Mesendoderm (in vitro differentiated cells): ENCODE measurements at regions not wholly inside any gene's neighbourhood (a gene's known extent, or its start where the extent isn't known, plus 50 kb on each side); places are given as distances from the start of the nearest gene placed in this dataset.

Experiments
- DNase-seq: peaks from one replicate; pipeline ENCODE4 v3.0.0; 2013
- H2AK5ac ChIP-seq: 2 replicates; pipeline ENCODE4 v1.6.1; 2013; ENCODE audit warnings: low read length, inconsistent platforms
- H2BK120ac ChIP-seq: 2 replicates; pipeline ENCODE4 v1.6.1; 2013; ENCODE audit warnings: low read depth, mild to moderate bottlenecking, low read length, moderate library complexity, mixed read lengths
- H2BK15ac ChIP-seq: replicated peaks from 2 replicates; pipeline ENCODE4 v1.6.1; 2013; ENCODE audit warnings: low read depth, mild to moderate bottlenecking, moderate library complexity
- H2BK5ac ChIP-seq: 2 replicates; pipeline ENCODE4 v1.6.1; 2013; ENCODE audit warnings: low read length, inconsistent platforms
- H3K18ac ChIP-seq: 2 replicates; pipeline ENCODE4 v1.6.1; 2013; ENCODE audit warnings: mild to moderate bottlenecking, low read length, mixed read lengths
- H3K23ac ChIP-seq: one replicate; pipeline ENCODE4 v1.6.1; 2013; ENCODE audit warnings: low read length
- H3K27ac ChIP-seq: 2 replicates; pipeline ENCODE4 v1.5.1; 2013; ENCODE audit warnings: low read depth, mild to moderate bottlenecking, inconsistent platforms, low read length, moderate library complexity
- H3K27me3 ChIP-seq: 2 replicates; pipeline ENCODE4 v1.6.1; 2013; ENCODE audit warnings: low read length, control low read depth, mild to moderate bottlenecking, inconsistent platforms; ENCODE audit not compliant: insufficient read depth, poor library complexity
- H3K36me3 ChIP-seq: 2 replicates; pipeline ENCODE4 v1.6.1; 2013; ENCODE audit warnings: low read length, inconsistent platforms; ENCODE audit not compliant: control insufficient read depth, insufficient read depth
- H3K4ac ChIP-seq: one replicate; pipeline ENCODE4 v1.6.1; 2013; ENCODE audit warnings: low read depth, mild to moderate bottlenecking, low read length, moderate library complexity
- H3K4me1 ChIP-seq: 2 replicates; pipeline ENCODE4 v1.6.1; 2013; ENCODE audit warnings: low read depth, low read length, inconsistent platforms; ENCODE audit not compliant: control insufficient read depth
- H3K4me2 ChIP-seq: 2 replicates; pipeline ENCODE4 v1.6.1; 2013; ENCODE audit warnings: low read length
- H3K4me3 ChIP-seq: 2 replicates; pipeline ENCODE4 v1.5.1; 2013; ENCODE audit warnings: mild to moderate bottlenecking, low read length
- H3K56ac ChIP-seq: one replicate; pipeline ENCODE4 v1.6.1; 2013; ENCODE audit warnings: low read length
- H3K79me1 ChIP-seq: 2 replicates; pipeline ENCODE4 v1.6.1; 2013; ENCODE audit warnings: low read length, inconsistent platforms
- H3K79me2 ChIP-seq: 2 replicates; pipeline ENCODE4 v1.6.1; 2013; ENCODE audit warnings: mild to moderate bottlenecking, low read length; ENCODE audit not compliant: control insufficient read depth, insufficient read depth
- H3K9ac ChIP-seq: 2 replicates; pipeline ENCODE4 v1.6.1; 2013; ENCODE audit warnings: low read length, inconsistent platforms
- H4K5ac ChIP-seq: one replicate; pipeline ENCODE4 v1.6.1; 2013; ENCODE audit warnings: low read length
- H4K8ac ChIP-seq: one replicate; pipeline ENCODE4 v1.6.1; 2013; ENCODE audit warnings: low read depth, mild to moderate bottlenecking, control low read depth, low read length, moderate library complexity
- WGBS: extraction: QIAGEN DNeasy Blood & Tissue Kit; methylation state at CpG from one replicate; pipeline ENCODE4 v1.1.7; 2013; ENCODE audit warnings: low lambda C conversion rate, missing lambda C conversion rate; ENCODE audit not compliant: insufficient coverage; ENCODE audit errors: extremely low coverage; 5-methylcytosine and 5-hydroxymethylcytosine counted together

- H4K5ac ChIP-seq = no peak overlapping the region
- no peak overlapping the region for H4K8ac ChIP-seq
- no peak overlapping the region for H2BK120ac ChIP-seq
- no peak overlapping the region for H2AK5ac ChIP-seq
- no peaks in the 10 kb centered on the region for H3K27me3 ChIP-seq
- H3K79me2 ChIP-seq = no peaks in the 10 kb centered on the region
- H3K79me1 ChIP-seq = no peaks in the 10 kb centered on the region
- 100% methylated on average over 2 of the region's 3 CpGs for WGBS
- H3K56ac ChIP-seq = no peak overlapping the region
- H3K4me1 ChIP-seq = no peaks in the 10 kb centered on the region
- H3K9ac ChIP-seq = no peak overlapping the region
- H3K4me2 ChIP-seq = no peak overlapping the region
- H3K4me3 ChIP-seq = no peak overlapping the region
- no peaks in the 10 kb centered on the region for H3K36me3 ChIP-seq
- no peak for DNase-seq
- H3K27ac ChIP-seq = no peak overlapping the region
- H3K18ac ChIP-seq = no peak overlapping the region
- H3K23ac ChIP-seq = no peak overlapping the region
- H2BK15ac ChIP-seq = no peak overlapping the region
- no peak overlapping the region for H2BK5ac ChIP-seq
- H3K4ac ChIP-seq = no peak overlapping the region
These were observed 514.2 kb downstream of the VRK1 start for GRCh38 chr14:97311411-97311810.

GRCh38 chr14:97312910-97313309, 515.7 kb downstream of the VRK1 start:
- Histone ChIP-seq H3K4me2 (no peak overlapping the region), H3K9ac (no peak overlapping the region), H2BK120ac (no peak overlapping the region), H2BK5ac (no peak overlapping the region), H2AK5ac (no peak overlapping the region), H3K27me3 (no peaks in the 10 kb centered on the region), H3K4ac (no peak overlapping the region), H3K23ac (no peak overlapping the region), H3K79me2 (no peaks in the 10 kb centered on the region), H3K27ac (no peak overlapping the region), H3K36me3 (no peaks in the 10 kb centered on the region), H2BK15ac (no peak overlapping the region), H3K18ac (no peak overlapping the region), H3K4me1 (no peaks in the 10 kb centered on the region), H3K56ac (no peak overlapping the region), H4K8ac (no peak overlapping the region), H3K4me3 (no peak overlapping the region), H4K5ac (no peak overlapping the region), H3K79me1 (no peaks in the 10 kb centered on the region)
- no peak for DNase-seq

- H3K79me2 ChIP-seq = no peaks in the 10 kb centered on the region
- no peak overlapping the region for H2AK5ac ChIP-seq
- no peak overlapping the region for H3K9ac ChIP-seq
- no peaks in the 10 kb centered on the region for H3K27me3 ChIP-seq
- H4K8ac ChIP-seq = no peak overlapping the region
- no peaks in the 10 kb centered on the region for H3K36me3 ChIP-seq
- H4K5ac ChIP-seq = no peak overlapping the region
- H3K79me1 ChIP-seq = no peaks in the 10 kb centered on the region
- no peak overlapping the region for H2BK5ac ChIP-seq
- no peak overlapping the region for H2BK120ac ChIP-seq
- H3K56ac ChIP-seq = no peak overlapping the region
- no peak overlapping the region for H3K4me3 ChIP-seq
- no peak overlapping the region for H3K27ac ChIP-seq
- no peak overlapping the region for H3K4ac ChIP-seq
- peak; percentile 28 for DNase-seq
- H3K18ac ChIP-seq = no peak overlapping the region
- H2BK15ac ChIP-seq = no peak overlapping the region
- H3K4me2 ChIP-seq = no peak overlapping the region
- no peaks in the 10 kb centered on the region for H3K4me1 ChIP-seq
- no CpG with 5 or more reads among the region's 5 CpGs for WGBS
- H3K23ac ChIP-seq = no peak overlapping the region
These were observed 518.6 kb downstream of the VRK1 start for GRCh38 chr14:97315790-97316189.

GRCh38 chr14:97318380-97318779, 521.2 kb downstream of the VRK1 start:
- Histone ChIP-seq H3K27me3 (no peaks in the 10 kb centered on the region), H3K79me2 (no peaks in the 10 kb centered on the region), H3K4me1 (no peaks in the 10 kb centered on the region), H2BK5ac (no peak overlapping the region), H3K18ac (no peak overlapping the region), H2AK5ac (no peak overlapping the region), H3K79me1 (no peaks in the 10 kb centered on the region), H3K27ac (no peak overlapping the region), H3K4me2 (no peak overlapping the region), H3K23ac (no peak overlapping the region), H3K56ac (no peak overlapping the region), H4K8ac (no peak overlapping the region), H3K36me3 (no peaks in the 10 kb centered on the region), H3K4ac (no peak overlapping the region), H3K4me3 (no peak overlapping the region), H3K9ac (no peak overlapping the region), H2BK15ac (no peak overlapping the region), H2BK120ac (no peak overlapping the region), H4K5ac (no peak overlapping the region)
- WGBS = no CpG with 5 or more reads among the region's 2 CpGs
- DNase-seq = no peak

- H3K56ac ChIP-seq = no peak overlapping the region
- H3K79me2 ChIP-seq = no peaks in the 10 kb centered on the region
- no peaks in the 10 kb centered on the region for H3K36me3 ChIP-seq
- H3K4me3 ChIP-seq = no peak overlapping the region
- H4K5ac ChIP-seq = no peak overlapping the region
- H3K18ac ChIP-seq = no peak overlapping the region
- no peak for DNase-seq
- no peak overlapping the region for H2BK15ac ChIP-seq
- no peak overlapping the region for H3K23ac ChIP-seq
- no peak overlapping the region for H3K4ac ChIP-seq
- H3K27ac ChIP-seq = no peak overlapping the region
- no peak overlapping the region for H2AK5ac ChIP-seq
- H3K79me1 ChIP-seq = no peaks in the 10 kb centered on the region
- no CpG with 5 or more reads among the region's 3 CpGs for WGBS
- no peak overlapping the region for H2BK5ac ChIP-seq
- H3K4me2 ChIP-seq = no peak overlapping the region
- H2BK120ac ChIP-seq = no peak overlapping the region
- H4K8ac ChIP-seq = no peak overlapping the region
- no peaks in the 10 kb centered on the region for H3K4me1 ChIP-seq
- no peak overlapping the region for H3K9ac ChIP-seq
- no peaks in the 10 kb centered on the region for H3K27me3 ChIP-seq
These were observed 522.5 kb downstream of the VRK1 start for GRCh38 chr14:97319691-97320090.

- Histone ChIP-seq H3K4ac (no peak overlapping the region), H2AK5ac (no peak overlapping the region), H3K18ac (no peak overlapping the region), H2BK120ac (no peak overlapping the region), H3K27me3 (no peaks in the 10 kb centered on the region), H3K56ac (no peak overlapping the region), H3K23ac (no peak overlapping the region), H3K27ac (no peak overlapping the region), H3K4me2 (no peak overlapping the region), H4K5ac (no peak overlapping the region), H2BK5ac (no peak overlapping the region), H2BK15ac (no peak overlapping the region), H3K79me2 (no peaks in the 10 kb centered on the region), H3K79me1 (no peaks in the 10 kb centered on the region), H3K9ac (no peak overlapping the region), H3K4me3 (no peak overlapping the region), H3K4me1 (no peaks in the 10 kb centered on the region), H4K8ac (no peak overlapping the region), H3K36me3 (no peaks in the 10 kb centered on the region)
- peak; percentile 5 for DNase-seq
- WGBS = no CpG with 5 or more reads among the region's 3 CpGs
These were observed 531.6 kb downstream of the VRK1 start for GRCh38 chr14:97328743-97329142.
